Superior temporal gyrus (tissue), 1 donor: ENCODE measurements at regions not wholly inside any gene's neighbourhood (a gene's known extent, or its start where the extent isn't known, plus 50 kb on each side); places are given as distances from the start of the nearest gene placed in this dataset.
"Not testable (repeated sequence)": the region's sequence is repeated elsewhere in the genome, so short reads cannot be mapped to it uniquely, and the experiment has no call there.

Experiments used
- DNase-seq: peaks from one replicate; pipeline ENCODE4 v3.0.0-alpha.2; 2016; ENCODE audit errors: extremely low spot score

DNA sequence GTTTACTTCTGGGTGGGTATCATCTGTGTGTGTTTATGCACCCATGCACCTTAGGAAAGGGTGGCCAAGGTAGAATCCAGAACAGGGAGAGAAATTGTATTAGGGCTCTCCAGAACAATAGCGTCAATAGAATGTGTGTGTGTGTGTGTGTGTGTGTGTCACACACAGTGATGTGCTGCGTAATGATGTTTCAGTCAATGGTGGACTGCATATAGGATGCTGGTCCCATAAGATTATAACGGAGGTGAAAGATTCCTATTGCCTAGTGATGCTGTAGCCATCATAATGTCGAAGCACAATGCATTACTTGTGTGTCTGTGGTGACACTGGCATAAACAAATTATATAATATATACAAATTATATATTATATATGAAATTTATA lies 69.3 kb upstream of the PRR23C start:
- DNase-seq = no peak

DNA sequence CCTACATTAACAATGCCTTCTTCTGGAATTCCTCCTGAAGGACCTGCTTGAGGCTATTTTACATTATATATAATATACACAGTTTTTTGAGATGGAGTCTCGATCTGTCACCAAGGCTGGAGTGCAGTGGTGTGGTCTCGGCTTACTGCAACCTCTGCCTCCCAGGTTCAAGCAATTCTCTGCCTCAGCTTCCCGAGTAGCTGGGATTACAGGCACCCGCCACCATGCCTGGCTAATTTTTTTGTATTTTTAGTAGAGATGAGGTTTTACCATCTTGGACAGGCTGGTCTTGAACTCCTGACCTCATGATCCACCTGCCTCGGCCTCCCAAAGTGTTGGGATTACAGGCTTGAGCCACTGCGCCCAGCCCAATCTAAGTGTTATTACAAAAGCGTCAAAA lies 71.9 kb upstream of the PRR23C start:
- not testable (repeated sequence) for DNase-seq

DNA sequence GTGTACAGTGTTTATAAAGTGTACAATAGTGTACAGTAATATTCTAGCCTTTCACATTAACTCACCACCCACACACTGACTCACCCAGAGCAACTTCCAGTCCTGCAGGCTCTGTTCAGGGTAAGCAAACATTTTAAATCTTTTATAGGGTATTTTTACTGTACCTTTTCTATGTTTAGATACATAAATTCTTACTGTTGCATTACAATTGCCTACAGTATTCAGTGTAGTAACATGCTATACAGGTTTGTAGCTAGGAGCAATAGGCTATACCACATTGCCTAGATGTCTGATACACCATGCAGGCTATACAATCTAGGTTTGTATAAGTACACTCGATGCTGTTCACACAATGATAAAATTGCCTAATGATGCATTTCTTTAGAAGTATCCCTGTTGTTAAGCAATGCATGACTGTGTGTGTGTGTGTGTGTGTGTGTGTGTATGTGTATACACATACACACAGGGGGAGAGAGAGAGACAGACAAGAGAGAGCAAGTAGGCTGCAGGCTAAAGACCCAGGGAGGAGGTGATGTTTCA lies 72.5 kb upstream of the PRR23C start:
- DNase-seq = no peak

- no peak for DNase-seq
Observed at GRCh38 chr3:139117883-139118760, 73.4 kb upstream of the PRR23C start.

GRCh38 chr3:139118835-139119234 lies 74.1 kb upstream of the PRR23C start:
- DNase-seq = no peak

- no peak for DNase-seq
Observed at GRCh38 chr3:139119331-139120025, 74.8 kb upstream of the PRR23C start.

DNA sequence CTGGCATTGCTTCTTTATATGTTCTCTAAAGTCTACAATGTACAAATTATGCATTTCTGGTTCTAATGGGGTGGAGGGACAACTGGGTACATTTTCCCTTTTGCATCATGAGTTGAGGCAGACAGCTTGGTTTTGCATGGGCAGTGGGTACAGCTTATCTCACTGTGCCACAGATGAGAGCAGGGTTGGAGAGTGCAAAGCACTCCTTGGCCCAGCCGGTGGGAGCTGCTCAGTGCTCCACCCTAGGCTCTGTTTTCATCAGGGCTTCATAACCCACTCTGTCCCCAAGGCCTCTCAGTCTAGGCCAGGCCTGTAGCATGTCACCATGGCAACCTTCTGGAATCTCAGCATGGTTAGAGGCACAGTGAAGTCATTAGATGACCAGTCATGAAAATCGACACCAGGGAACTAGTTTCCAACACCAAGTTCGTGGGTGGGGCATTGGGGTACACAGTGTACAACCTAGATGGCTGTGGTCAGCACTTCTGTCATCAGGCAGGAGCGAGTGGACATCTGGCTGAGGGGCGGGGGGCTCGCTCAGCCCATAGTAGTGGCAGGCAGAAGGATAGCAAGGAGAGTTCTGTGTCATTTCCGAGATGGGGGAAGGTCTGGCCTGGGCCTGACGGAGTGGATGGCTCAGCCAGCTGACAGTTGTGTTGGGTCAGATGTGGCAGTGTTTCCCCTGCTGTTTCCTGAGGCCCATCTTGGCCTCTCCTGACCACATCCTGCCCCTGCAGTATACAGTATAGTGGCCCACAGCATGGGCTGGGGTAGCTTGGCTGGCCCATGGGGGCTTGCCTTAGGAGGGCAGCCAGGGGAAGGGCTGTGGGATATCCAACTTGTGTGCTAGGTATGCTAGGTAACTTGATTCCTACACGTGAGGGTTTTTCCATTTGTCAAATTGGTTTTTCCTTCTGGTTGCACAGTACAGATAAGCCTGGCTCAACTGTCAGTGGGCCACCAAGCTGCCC lies 75.7 kb upstream of the PRR23C start:
- no peak for DNase-seq

DNA sequence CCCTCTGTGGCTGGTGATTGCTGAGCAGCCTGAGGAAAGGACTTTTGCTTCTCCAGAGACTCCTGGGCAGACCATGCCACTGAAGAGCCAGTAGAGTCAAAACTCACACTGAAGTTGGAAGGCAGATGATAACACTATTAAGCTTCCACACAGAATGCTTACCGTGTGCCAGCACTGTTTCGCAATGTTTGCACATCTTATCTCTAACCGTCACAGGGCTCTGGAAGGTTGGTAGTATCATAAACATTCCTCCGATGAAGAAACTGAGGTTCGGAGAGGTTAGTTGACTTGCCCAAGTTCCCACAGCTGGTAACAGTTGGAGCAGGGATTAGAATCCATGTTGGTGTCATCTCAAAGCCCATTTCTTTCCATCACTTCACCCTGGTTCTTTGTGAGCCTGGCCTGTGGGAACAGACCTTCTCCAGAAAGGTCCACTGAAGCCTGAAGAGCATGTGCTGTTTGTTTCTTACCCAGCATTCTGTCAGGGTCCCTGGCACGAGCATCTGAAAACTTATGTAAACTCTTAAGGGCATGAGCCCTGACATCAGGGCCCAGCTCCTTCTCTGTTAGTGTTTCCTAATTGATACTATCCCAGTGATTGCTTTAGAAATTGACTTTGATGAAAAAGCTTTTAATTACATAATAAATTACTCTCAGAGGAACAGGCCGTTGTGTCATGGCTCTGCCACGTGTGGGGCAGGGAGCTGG lies 77.0 kb upstream of the PRR23C start:
- DNase-seq = no peak

GRCh38 chr3:139122221-139122581 lies 77.5 kb upstream of the PRR23C start:
- DNase-seq = no peak

DNA sequence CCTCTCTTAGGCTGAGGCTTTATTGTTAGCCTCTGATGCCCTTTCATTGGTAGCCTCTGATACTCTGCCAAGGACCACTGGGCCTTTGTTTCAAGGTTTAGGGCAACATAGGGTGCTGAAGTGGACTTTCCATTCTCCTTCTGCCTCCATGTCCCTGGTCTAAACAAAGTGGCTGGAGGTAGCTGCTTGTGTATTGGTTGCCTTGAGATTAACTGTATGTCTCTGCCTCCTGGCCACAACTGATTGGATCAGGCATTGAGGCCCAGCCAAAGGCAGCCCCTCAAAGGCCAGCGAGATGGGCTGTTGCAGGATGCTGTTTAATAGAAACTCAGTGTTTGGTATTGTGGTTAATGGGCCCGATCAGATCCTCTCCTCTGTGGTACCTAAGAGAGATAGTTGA lies 77.9 kb upstream of the PRR23C start:
- no peak for DNase-seq

GRCh38 chr3:139123377-139124095 lies 78.8 kb upstream of the PRR23C start:
- no peak for DNase-seq

DNA sequence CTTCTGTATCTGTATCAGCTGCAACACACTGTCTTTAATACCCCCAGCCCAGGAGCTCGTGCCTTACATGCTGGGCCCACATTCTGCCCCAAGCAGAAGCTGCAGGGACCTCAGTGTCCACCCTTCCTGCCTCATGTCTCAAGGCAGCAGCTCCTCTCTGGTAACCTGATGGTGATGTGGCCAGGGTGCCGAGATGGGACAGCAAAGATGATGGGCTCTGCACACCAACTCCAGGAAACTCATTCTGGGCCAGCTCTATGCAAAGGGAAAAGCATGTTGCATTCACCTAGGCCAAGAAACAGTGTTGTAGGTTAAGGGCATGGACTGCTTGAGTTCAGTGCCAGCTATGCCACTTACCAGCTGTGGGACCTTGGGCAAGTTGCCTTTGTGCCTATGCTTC lies 79.5 kb upstream of the PRR23C start:
- DNase-seq = no peak

DNA sequence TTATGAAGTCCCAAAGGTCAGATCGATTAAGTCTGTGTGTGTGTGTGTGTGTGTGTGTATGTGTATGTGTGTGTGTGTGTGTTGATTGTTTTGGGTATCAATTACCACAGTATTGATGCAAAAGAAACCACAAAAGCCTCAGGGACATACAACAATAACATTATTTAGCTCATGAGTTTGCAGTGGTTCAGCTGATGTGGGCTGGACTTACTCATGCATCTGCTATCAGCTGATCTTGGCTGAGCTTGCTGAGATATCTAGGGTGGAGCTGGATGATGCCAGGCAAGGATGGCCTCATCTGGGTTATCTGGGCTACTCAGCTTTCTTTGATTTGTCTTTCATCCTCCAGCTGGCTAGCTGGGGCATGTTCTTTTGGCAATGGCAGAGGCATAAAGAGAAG lies 82.4 kb upstream of the PRR23C start:
- DNase-seq = no peak

DNA sequence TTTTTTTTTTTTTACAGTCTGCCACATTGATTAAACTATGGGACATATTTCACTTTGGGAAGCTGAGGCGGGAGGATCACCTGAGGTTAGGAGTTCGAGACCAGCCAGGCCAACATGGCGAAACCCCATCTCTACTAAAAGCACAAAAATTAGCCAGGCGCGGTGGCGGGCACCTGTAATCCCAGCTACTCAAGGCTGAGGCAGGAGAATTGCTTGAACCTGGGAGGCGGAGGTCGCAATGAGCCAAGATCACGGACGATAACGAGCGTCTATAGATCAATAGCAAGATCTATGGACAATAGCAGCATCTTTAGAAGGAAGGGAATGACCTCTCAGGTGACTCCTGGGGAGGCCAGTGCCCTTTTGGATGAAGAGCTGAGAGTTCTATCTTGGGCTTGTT lies 82.9 kb upstream of the PRR23C start:
- not testable (repeated sequence) for DNase-seq

GRCh38 chr3:139128803-139129202 lies 84.1 kb upstream of the PRR23C start:
- DNase-seq = no peak

DNA sequence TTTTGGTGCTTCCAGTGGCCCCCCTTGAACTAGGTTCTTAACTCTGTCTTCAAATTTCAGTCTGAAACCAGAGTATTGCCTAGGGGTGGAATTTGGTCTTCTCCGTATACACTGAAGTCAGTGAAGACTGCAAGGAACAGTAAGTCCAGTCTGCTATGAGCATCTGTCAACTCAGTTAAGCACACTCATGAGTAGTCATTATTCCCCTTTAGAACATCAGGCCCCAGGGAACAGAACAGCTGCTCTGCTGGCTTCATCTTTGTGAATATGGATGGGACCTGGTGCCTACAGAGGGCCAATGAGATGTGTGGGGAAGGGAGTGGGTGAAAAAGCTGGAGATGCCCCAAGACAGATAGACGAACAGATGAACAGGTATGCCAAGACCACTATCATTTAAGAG lies 85.2 kb upstream of the PRR23C start:
- no peak for DNase-seq

DNA sequence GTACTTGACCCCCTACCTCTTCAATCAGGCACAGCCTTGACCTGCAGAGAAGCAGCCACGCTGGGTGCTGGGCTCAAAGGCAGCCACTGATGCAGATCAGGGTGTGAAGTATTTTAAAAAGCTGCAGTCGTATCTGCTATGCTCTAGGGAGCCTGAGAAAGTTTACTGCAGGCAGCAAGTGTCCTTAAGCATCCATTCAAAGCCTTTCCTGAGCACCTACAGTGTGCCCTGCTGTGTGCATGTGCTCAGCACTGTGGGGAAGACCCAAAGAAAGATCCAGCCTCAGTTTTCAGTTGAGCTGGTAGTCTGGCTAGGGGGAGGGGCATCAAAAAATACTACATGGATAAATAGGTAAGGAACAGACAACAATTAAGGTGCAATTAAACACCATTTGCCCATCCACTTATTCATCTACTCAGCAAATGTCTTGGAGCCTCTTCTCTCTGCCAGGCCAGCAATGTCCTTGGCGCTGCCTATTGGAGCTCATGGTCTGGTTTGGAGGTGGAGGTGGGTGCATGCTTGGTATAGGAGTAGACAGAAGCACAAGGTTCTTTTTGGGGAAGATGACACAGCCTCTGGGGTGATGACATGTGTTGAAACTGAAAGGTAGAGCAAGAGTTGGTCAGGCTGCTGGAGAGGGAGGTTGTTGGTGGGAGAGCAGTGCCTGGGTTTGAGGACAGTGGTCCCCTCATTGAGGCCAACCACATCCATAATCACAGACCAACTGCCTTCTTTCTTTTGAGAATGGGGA lies 85.9 kb upstream of the PRR23C start:
- no peak for DNase-seq

GRCh38 chr3:139131951-139132350 lies 87.3 kb upstream of the PRR23C start:
- DNase-seq = no peak

GRCh38 chr3:139132976-139133375 lies 88.3 kb upstream of the PRR23C start:
- DNase-seq = no peak
